Choroid plexus epithelial cell (primary cell): ENCODE measurements at regions not wholly inside any gene's neighbourhood (a gene's known extent, or its start where the extent isn't known, plus 50 kb on each side); places are given as distances from the start of the nearest gene placed in this dataset.
"Not testable (repeated sequence)": the region's sequence is repeated elsewhere in the genome, so short reads cannot be mapped to it uniquely, and the experiment has no call there.

Source experiments
- DNase-seq: peaks from one replicate; pipeline ENCODE4 v3.0.0-alpha.2; 2010; ENCODE audit warnings: low read depth
- H3K4me3 ChIP-seq: 2 replicates; pipeline ENCODE4 v1.5.1; 2011; ENCODE audit warnings: low read depth, mild to moderate bottlenecking, control low read depth, low read length, moderate library complexity
- CTCF ChIP-seq: conservative IDR thresholded peaks from 2 replicates; pipeline ENCODE4 v1.5.1; 2011; ENCODE audit warnings: low read depth, mild to moderate bottlenecking, control low read depth, inconsistent platforms, low read length, moderate library complexity

- not testable (repeated sequence) for H3K4me3 ChIP-seq
- peak; percentile 5 for DNase-seq
- peak; percentile 35 for TF ChIP-seq CTCF
These were observed 312.7 kb upstream of the COX7C start for GRCh38 chr5:86305050-86305449.

GRCh38 chr5:86314951-86315350 lies 302.8 kb upstream of the COX7C start:
- TF ChIP-seq CTCF, result no peak
- no peak overlapping the region for H3K4me3 ChIP-seq
- no peak for DNase-seq

GRCh38 chr5:86320266-86320665 lies 297.5 kb upstream of the COX7C start:
- peak; percentile 3 for DNase-seq
- TF ChIP-seq CTCF, result no peak

GRCh38 chr5:86329318-86329717 lies 288.4 kb upstream of the COX7C start:
- DNase-seq, result no peak
- no peak for TF ChIP-seq CTCF
- no peak overlapping the region for H3K4me3 ChIP-seq

More at GRCh38 chr5:86320266-86320665, 297.5 kb upstream of the COX7C start:
- H3K4me3 ChIP-seq, result no peak overlapping the region

- no peak for TF ChIP-seq CTCF
- no peak overlapping the region for H3K4me3 ChIP-seq
- DNase-seq, result no peak
These were observed 287.0 kb upstream of the COX7C start for GRCh38 chr5:86330736-86331135.

GRCh38 chr5:86332851-86333250 lies 284.9 kb upstream of the COX7C start:
- TF ChIP-seq CTCF, result no peak
- H3K4me3 ChIP-seq, result no peak overlapping the region
- DNase-seq, result no peak

- TF ChIP-seq CTCF, result no peak
- DNase-seq, result no peak
- H3K4me3 ChIP-seq, result no peak overlapping the region
These were observed 279.9 kb upstream of the COX7C start for GRCh38 chr5:86337667-86338460.
